GM23338 (cell line): ENCODE measurements at regions not wholly inside any gene's neighbourhood (a gene's known extent, or its start where the extent isn't known, plus 50 kb on each side); places are given as distances from the start of the nearest gene placed in this dataset.

Experiments used
- CREB1 ChIP-seq: fragments of 250-450 bp; sonication (Bioruptor Pico); IDR thresholded peaks from 2 replicates; pipeline ENCODE4 v1.5.0; 2020; ENCODE audit warnings: low read depth, mild to moderate bottlenecking, moderate library complexity
- CTCF ChIP-seq, 2 experiments: fragments of 200-600 bp in 1 of 2; sonication (generic) in 1 of 2; conservative IDR thresholded peaks; 2 replicates each; pipeline versions ENCODE4 v1.5.1 to v1.6.1; 2016 to 2017; ENCODE audit warnings: antibody characterized with exemption in 2 of 2, low read depth in 2 of 2, mild to moderate bottlenecking in 2 of 2, moderate library complexity in 1 of 2
- EZH2 ChIP-seq: fragments of 200-600 bp; sonication (generic); IDR thresholded peaks from one replicate; pipeline ENCODE4 v1.8.0; 2017; ENCODE audit warnings: antibody characterized with exemption, mild to moderate bottlenecking, low read depth; ENCODE audit not compliant: unreplicated experiment
- POLR2AphosphoS5 ChIP-seq: IDR thresholded peaks from 2 replicates; pipeline ENCODE4 v1.6.1; 2016; ENCODE audit warnings: antibody characterized with exemption, low read depth
- REST ChIP-seq: IDR thresholded peaks from one replicate; pipeline ENCODE4 v1.6.1; 2018; ENCODE audit warnings: antibody characterized with exemption; ENCODE audit not compliant: unreplicated experiment
- ZNF114 ChIP-seq: fragments of 250-450 bp; sonication (Bioruptor Pico); IDR thresholded peaks from 2 replicates; pipeline ENCODE4 v1.5.0; 2020; ENCODE audit warnings: mild to moderate bottlenecking, moderate library complexity

DNA sequence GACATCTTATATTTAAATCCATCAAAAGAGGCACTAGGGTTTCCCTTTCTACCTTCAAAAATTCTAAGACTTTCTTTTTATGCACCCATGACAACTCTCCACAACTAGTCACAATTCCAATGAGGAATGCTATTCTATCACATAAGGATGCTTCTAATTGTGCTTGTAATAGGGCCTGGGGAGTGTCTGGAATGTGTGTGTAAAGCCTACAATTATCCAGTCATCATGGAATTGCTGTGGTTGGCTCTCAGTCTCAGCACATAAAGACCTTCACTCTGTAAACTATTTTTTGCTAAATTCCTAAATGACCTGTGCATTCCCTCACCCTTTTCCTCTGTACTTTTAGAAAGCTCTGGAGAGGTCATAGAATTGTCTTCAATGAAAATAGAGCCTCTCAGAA is 86.7 kb downstream of the EPDR1 start:
- TF ChIP-seq CTCF (conservative IDR thresholded peaks at IDR 0.05; ENCODE audit: low read depth in 2 of 2) (no peak), EZH2 (no peak), CREB1 (no peak), ZNF114 (no peak), POLR2AphosphoS5 (no peak), REST (no peak)
